Kidney epithelial cell (primary cell): ENCODE measurements at regions not wholly inside any gene's neighbourhood (a gene's known extent, or its start where the extent isn't known, plus 50 kb on each side); places are given as distances from the start of the nearest gene placed in this dataset.

Source experiments
- DNase-seq: peaks from one replicate; pipeline ENCODE4 v3.0.0-alpha.2; 2010; ENCODE audit warnings: low read depth
- H3K27me3 ChIP-seq: 2 replicates; pipeline ENCODE4 v1.6.0; 2011; ENCODE audit warnings: low read length; ENCODE audit not compliant: control insufficient read depth, insufficient read depth
- H3K36me3 ChIP-seq: 2 replicates; pipeline ENCODE4 v1.5.1; 2011; ENCODE audit warnings: low read length; ENCODE audit not compliant: control insufficient read depth, insufficient read depth
- H3K4me3 ChIP-seq: 2 replicates; pipeline ENCODE4 v1.5.1; 2011; ENCODE audit warnings: low read depth, mild to moderate bottlenecking, control low read depth, low read length
- CTCF ChIP-seq: IDR thresholded peaks from 2 replicates; pipeline ENCODE4 v1.5.1; 2011; ENCODE audit warnings: mild to moderate bottlenecking, moderate library complexity, low read length, control low read depth, inconsistent platforms; ENCODE audit not compliant: insufficient read depth, poor library complexity, severe bottlenecking

GRCh38 chr20:53786445-53787267 lies 193.0 kb upstream of the ZNF217 start:
- Histone ChIP-seq H3K4me3 (no peak overlapping the region), H3K36me3 (no peaks in the 10 kb centered on the region), H3K27me3 (no peaks in the 10 kb centered on the region)
- no peak for DNase-seq
- no peak for TF ChIP-seq CTCF

GRCh38 chr20:53786071-53786444 lies 192.4 kb upstream of the ZNF217 start:
- H3K4me3 ChIP-seq, result no peak overlapping the region
- no peak for TF ChIP-seq CTCF

GRCh38 chr20:53785320-53785719 lies 191.7 kb upstream of the ZNF217 start:
- no peak overlapping the region for H3K4me3 ChIP-seq
- no peak for DNase-seq
- TF ChIP-seq CTCF, result no peak
- H3K36me3 ChIP-seq, result no peaks in the 10 kb centered on the region
- H3K27me3 ChIP-seq, result no peaks in the 10 kb centered on the region

More at GRCh38 chr20:53786071-53786444, 192.4 kb upstream of the ZNF217 start:
- no peaks in the 10 kb centered on the region for H3K36me3 ChIP-seq
- no peaks in the 10 kb centered on the region for H3K27me3 ChIP-seq
- no peak for DNase-seq

- no peak for TF ChIP-seq CTCF
- Histone ChIP-seq H3K36me3 (no peaks in the 10 kb centered on the region), H3K27me3 (no peaks in the 10 kb centered on the region), H3K4me3 (no peak overlapping the region)
- no peak for DNase-seq
Measured at GRCh38 chr20:53783768-53784167, 190.1 kb upstream of the ZNF217 start.

GRCh38 chr20:53782612-53783246 lies 189.1 kb upstream of the ZNF217 start:
- Histone ChIP-seq H3K4me3 (no peak overlapping the region), H3K27me3 (no peaks in the 10 kb centered on the region), H3K36me3 (no peaks in the 10 kb centered on the region)
- no peak for DNase-seq
- TF ChIP-seq CTCF, result no peak
